PFSK-1 (cell line): ENCODE measurements at regions not wholly inside any gene's neighbourhood (a gene's known extent, or its start where the extent isn't known, plus 50 kb on each side); places are given as distances from the start of the nearest gene placed in this dataset.

Experiments used
- POLR2AphosphoS5 ChIP-seq: IDR thresholded peaks from 2 replicates; pipeline ENCODE4 v1.6.1; 2012; ENCODE audit warnings: low read depth, mild to moderate bottlenecking, control low read depth, low read length, moderate library complexity
- SIN3A ChIP-seq: IDR thresholded peaks from 2 replicates; pipeline ENCODE4 v1.6.1; 2012; ENCODE audit warnings: mild to moderate bottlenecking, low read length, moderate library complexity, borderline replicate concordance; ENCODE audit not compliant: insufficient read depth
- TF ChIP-seq, protein P1 (sequence below), 2 experiments: IDR thresholded peaks; 2 replicates each; pipeline versions ENCODE4 v1.6.1 to v1.8.0; 2011 to 2012; ENCODE audit warnings: low read depth in 2 of 2, low read length in 2 of 2, control low read depth in 1 of 2, inconsistent platforms in 1 of 2, mild to moderate bottlenecking in 1 of 2, moderate library complexity in 1 of 2; ENCODE audit not compliant: insufficient read depth in 1 of 2

DNA sequence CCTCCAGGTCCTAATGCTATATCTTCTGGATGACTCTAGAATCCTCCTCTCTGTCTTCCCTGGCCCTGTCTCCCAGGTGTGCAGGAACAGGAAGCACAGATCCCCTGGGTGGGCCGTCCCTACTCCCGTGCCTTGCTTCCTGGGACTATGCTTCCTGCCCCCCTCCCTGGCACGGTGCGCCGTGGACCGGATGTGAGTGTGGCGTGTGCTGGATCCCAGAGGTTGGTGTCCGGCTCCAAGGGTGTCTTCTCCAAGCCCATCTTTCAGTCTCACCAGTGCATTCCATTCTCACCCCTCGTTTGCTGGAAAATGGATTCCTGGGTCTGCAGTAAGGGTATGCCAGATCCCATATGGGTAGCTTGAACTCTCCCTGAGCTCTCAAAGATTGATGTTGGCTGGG, 144.4 kb upstream of the TWIST2 start:
- TF ChIP-seq POLR2AphosphoS5 = no peak
- no peak for TF ChIP-seq SIN3A
- TF ChIP-seq, protein P1, sequence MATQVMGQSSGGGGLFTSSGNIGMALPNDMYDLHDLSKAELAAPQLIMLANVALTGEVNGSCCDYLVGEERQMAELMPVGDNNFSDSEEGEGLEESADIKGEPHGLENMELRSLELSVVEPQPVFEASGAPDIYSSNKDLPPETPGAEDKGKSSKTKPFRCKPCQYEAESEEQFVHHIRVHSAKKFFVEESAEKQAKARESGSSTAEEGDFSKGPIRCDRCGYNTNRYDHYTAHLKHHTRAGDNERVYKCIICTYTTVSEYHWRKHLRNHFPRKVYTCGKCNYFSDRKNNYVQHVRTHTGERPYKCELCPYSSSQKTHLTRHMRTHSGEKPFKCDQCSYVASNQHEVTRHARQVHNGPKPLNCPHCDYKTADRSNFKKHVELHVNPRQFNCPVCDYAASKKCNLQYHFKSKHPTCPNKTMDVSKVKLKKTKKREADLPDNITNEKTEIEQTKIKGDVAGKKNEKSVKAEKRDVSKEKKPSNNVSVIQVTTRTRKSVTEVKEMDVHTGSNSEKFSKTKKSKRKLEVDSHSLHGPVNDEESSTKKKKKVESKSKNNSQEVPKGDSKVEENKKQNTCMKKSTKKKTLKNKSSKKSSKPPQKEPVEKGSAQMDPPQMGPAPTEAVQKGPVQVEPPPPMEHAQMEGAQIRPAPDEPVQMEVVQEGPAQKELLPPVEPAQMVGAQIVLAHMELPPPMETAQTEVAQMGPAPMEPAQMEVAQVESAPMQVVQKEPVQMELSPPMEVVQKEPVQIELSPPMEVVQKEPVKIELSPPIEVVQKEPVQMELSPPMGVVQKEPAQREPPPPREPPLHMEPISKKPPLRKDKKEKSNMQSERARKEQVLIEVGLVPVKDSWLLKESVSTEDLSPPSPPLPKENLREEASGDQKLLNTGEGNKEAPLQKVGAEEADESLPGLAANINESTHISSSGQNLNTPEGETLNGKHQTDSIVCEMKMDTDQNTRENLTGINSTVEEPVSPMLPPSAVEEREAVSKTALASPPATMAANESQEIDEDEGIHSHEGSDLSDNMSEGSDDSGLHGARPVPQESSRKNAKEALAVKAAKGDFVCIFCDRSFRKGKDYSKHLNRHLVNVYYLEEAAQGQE (IDR thresholded peaks at IDR 0.05; ENCODE audit: insufficient read depth in 1 of 2, low read depth in 2 of 2, low read length in 2 of 2) = no peak
